Chondrocyte (in vitro differentiated cells): ENCODE measurements at regions not wholly inside any gene's neighbourhood (a gene's known extent, or its start where the extent isn't known, plus 50 kb on each side); places are given as distances from the start of the nearest gene placed in this dataset.

Source experiments
- DNase-seq: peaks from one replicate; pipeline ENCODE4 v3.0.0; 2021; ENCODE audit warnings: mixed read lengths, low spot score
- H3K27ac Mint-ChIP-seq: one replicate; pipeline ENCODE4 v1.8.0; 2021; ENCODE audit warnings: mild to moderate bottlenecking, moderate library complexity, mixed read lengths; ENCODE audit not compliant: unreplicated experiment
- H3K27me3 Mint-ChIP-seq: 2 replicates; pipeline ENCODE4 v1.8.0; 2021; ENCODE audit warnings: low read depth, mixed read lengths
- H3K36me3 Mint-ChIP-seq: 2 replicates; pipeline ENCODE4 v1.8.0; 2021; ENCODE audit warnings: low read depth, mixed read lengths
- H3K4me1 Mint-ChIP-seq: 2 replicates; pipeline ENCODE4 v1.8.0; 2021; ENCODE audit warnings: low read depth, mild to moderate bottlenecking, mixed read lengths
- H3K4me3 Mint-ChIP-seq: one replicate; pipeline ENCODE4 v1.8.0; 2021; ENCODE audit warnings: mild to moderate bottlenecking, moderate library complexity, mixed read lengths; ENCODE audit not compliant: unreplicated experiment
- H3K9me3 Mint-ChIP-seq: 2 replicates; pipeline ENCODE4 v1.8.0; 2021; ENCODE audit warnings: low read depth, mixed read lengths
- TF ChIP-seq, protein P1 (sequence below): fragments of 200-600 bp; sonication (generic); IDR thresholded peaks from 2 replicates; pipeline ENCODE4 v1.5.0; 2021; ENCODE audit warnings: antibody characterized with exemption, mild to moderate bottlenecking, moderate library complexity

DNA sequence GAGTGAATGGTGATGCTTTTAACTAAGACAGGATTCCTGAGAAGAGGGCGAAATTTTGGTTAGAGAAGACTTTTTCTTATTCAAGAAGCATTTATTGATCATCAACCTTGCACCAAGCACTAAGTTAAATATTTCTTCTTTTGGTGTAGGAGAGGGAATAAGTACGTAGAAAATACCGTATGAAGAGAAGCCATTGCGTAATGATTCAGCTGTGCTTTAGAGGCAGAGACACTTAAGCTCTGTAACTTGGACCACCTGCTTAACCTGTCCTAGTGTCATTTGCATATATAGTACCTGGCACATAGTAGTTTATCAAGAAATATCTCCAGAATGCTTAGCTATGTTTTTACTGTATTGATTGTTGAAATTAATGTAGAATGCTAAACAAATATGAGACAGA, 430.9 kb upstream of the ZNF608 start:
- Mint-ChIP-seq H3K4me3 (no peak overlapping the region), H3K27ac (no peak overlapping the region), H3K9me3 (peaks cover 3% of the 10 kb centered on the region), H3K36me3 (no peaks in the 10 kb centered on the region), H3K4me1 (no peaks in the 10 kb centered on the region), H3K27me3 (no peaks in the 10 kb centered on the region)
- TF ChIP-seq, protein P1, sequence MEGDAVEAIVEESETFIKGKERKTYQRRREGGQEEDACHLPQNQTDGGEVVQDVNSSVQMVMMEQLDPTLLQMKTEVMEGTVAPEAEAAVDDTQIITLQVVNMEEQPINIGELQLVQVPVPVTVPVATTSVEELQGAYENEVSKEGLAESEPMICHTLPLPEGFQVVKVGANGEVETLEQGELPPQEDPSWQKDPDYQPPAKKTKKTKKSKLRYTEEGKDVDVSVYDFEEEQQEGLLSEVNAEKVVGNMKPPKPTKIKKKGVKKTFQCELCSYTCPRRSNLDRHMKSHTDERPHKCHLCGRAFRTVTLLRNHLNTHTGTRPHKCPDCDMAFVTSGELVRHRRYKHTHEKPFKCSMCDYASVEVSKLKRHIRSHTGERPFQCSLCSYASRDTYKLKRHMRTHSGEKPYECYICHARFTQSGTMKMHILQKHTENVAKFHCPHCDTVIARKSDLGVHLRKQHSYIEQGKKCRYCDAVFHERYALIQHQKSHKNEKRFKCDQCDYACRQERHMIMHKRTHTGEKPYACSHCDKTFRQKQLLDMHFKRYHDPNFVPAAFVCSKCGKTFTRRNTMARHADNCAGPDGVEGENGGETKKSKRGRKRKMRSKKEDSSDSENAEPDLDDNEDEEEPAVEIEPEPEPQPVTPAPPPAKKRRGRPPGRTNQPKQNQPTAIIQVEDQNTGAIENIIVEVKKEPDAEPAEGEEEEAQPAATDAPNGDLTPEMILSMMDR = no peak
- DNase-seq = no peak

DNA sequence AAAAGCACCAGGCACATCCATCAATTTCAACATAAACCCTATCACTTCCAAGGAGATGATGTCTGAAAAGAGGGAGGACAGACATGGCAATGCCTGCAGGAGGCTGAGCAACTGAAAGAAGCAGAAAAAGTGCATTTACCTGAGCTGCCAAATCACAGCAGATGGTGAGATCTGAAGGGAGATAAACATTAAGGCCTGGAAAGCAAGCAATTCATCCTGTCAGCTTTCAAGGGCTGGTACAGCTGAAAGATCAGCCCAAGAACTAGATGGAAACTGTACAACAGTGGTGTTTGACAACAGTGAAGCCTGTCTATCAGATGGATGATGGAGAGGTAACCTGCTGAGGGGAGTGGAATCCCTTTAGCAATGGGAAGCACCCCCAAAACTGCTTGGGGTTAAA, 433.2 kb upstream of the ZNF608 start:
- peaks cover 3% of the 10 kb centered on the region for H3K9me3 Mint-ChIP-seq
- H3K4me1 Mint-ChIP-seq = no peaks in the 10 kb centered on the region
- H3K36me3 Mint-ChIP-seq = no peaks in the 10 kb centered on the region
- H3K27me3 Mint-ChIP-seq = no peaks in the 10 kb centered on the region
- H3K27ac Mint-ChIP-seq = no peak overlapping the region
- no peak overlapping the region for H3K4me3 Mint-ChIP-seq
- TF ChIP-seq, protein P1 = no peak
- no peak for DNase-seq

DNA sequence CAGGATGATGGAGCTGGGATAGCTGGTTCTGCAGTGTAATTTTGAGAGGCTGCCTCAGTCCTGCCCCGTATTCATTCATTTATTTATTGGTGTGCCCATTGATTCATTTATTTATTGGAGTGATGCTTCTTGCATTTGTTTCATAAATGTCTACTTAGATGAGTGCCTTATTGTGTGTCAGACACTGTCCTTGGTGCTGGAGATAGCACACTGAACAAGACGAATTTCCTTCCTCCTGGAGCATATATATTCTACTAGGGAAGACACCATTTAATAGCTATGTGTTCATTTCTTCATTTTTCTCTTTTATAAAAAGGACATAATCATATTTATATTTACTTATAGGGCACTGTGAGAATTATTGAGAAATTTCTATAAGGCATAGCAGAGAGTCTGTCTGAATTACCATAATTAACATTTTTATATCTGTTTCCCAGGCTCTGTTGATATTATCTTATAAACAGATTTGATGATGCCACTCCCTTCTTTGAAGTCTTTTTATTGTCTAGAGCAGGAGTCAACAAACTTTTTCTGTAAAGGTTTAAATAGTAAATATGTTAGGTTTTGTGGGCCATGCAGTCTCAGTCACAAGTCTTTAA, 433.9 kb upstream of the ZNF608 start:
- H3K4me1 Mint-ChIP-seq = no peaks in the 10 kb centered on the region
- H3K27me3 Mint-ChIP-seq = no peaks in the 10 kb centered on the region
- peaks cover 3% of the 10 kb centered on the region for H3K9me3 Mint-ChIP-seq
- H3K4me3 Mint-ChIP-seq = no peak overlapping the region
- DNase-seq = no peak
- TF ChIP-seq, protein P1 = no peak
- H3K36me3 Mint-ChIP-seq = no peaks in the 10 kb centered on the region
- H3K27ac Mint-ChIP-seq = no peak overlapping the region

DNA sequence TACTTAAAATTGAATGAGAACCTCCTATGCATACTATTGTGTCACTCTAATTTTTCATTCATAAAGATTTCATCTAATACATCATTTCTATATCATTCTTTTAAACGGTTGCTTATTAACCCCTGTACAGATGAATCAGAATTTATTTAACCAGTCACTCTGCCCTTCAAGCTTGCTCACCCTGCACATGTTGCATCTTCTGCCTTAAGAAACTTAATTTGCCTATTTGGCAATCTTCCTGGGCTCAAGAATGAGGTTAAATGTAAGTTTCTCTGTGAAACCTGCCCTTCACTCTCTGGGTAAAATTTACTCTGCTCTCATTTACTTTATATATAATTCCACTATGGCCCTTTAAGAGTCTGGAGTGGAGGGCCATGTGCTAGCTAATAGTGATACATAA, 434.7 kb upstream of the ZNF608 start:
- no peak for DNase-seq
- Mint-ChIP-seq H3K4me3 (no peak overlapping the region), H3K27ac (no peak overlapping the region), H3K36me3 (no peaks in the 10 kb centered on the region), H3K4me1 (no peaks in the 10 kb centered on the region), H3K9me3 (peaks cover 3% of the 10 kb centered on the region), H3K27me3 (no peaks in the 10 kb centered on the region)
- TF ChIP-seq, protein P1 = no peak

DNA sequence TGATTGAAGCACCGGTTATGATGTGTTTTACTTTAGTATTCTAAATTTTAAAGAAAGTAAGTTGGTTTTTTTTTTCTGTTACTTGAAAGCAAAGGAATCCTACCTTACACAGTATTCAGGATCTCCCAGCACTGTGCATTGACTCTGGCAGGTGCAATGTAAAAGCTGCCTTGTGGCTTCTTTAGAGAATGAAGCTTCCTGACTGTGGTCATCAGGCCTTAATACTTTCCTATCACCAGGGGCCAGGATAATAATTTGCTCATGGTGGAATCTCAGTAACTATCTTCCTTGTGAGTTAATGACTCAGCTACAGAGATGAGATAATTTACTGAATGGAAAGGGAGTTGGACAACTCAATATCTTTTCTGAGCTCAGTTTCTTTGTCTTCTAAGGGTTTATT, 435.5 kb upstream of the ZNF608 start:
- no peak for DNase-seq
- H3K36me3 Mint-ChIP-seq = no peaks in the 10 kb centered on the region
- H3K27me3 Mint-ChIP-seq = no peaks in the 10 kb centered on the region
- TF ChIP-seq, protein P1 = no peak
- H3K9me3 Mint-ChIP-seq = peaks cover 3% of the 10 kb centered on the region
- no peak overlapping the region for H3K27ac Mint-ChIP-seq
- no peak overlapping the region for H3K4me3 Mint-ChIP-seq
- peaks cover 4% of the 10 kb centered on the region for H3K4me1 Mint-ChIP-seq
